ENCODE measurements at regions not wholly inside any gene's neighbourhood (a gene's known extent, or its start where the extent isn't known, plus 50 kb on each side); places are given as distances from the start of the nearest gene placed in this dataset.

DNA sequence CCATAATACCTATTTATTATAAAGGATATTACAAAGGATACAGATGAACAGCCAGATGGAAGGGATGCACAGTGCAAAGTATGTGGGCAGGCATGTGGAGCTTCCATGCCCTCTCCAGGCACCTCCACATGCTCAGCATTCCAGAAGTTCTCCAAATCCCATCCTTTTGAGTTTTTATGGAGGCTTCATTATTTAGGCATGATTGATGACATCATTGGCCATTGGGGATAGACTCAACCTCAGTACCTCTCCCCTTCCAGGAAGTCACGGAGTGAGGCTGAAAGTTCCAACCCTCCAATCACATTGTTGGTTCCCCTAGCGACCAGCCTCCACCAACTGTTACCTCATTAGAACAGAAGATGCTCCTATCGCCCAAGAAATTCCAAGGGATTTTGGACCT lies 156.4 kb downstream of the ATP23 start:
- TF ChIP-seq POLR2A (IDR thresholded peaks at IDR 0.05; ENCODE audit: low read depth, low read length): no peak
- no peak for TF ChIP-seq POLR2AphosphoS5 (IDR thresholded peaks at IDR 0.05; ENCODE audit: low read depth, low read length)
- TF ChIP-seq TAF1 (IDR thresholded peaks at IDR 0.05; ENCODE audit: low read depth, low read length): no peak
